Calu3 (cell line): ENCODE measurements at regions not wholly inside any gene's neighbourhood (a gene's known extent, or its start where the extent isn't known, plus 50 kb on each side); places are given as distances from the start of the nearest gene placed in this dataset.

Experiments used
- BruUV-seq: library from RNA; stranded (reverse); fragments of 400-500 nt; replicated peaks from 2 replicates; lab custom pipeline; 2021; lab: Mats Ljungman, UMichigan
- CTCF ChIA-PET: fragments of 300-600 bp; sonication (Branson Sonifier 250); formaldehyde crosslinking; loops from one replicate; lab custom pipeline; 2022; ENCODE audit warnings: antibody characterized with exemption; lab: Charles Lee
- DNase-seq: peaks from one replicate; pipeline ENCODE4 v3.0.0; 2022
- H3K27ac Mint-ChIP-seq: one replicate; pipeline ENCODE4 v1.8.0; 2022; ENCODE audit warnings: mixed read lengths; ENCODE audit not compliant: unreplicated experiment
- H3K27me3 Mint-ChIP-seq: one replicate; pipeline ENCODE4 v1.8.0; 2022; ENCODE audit warnings: mixed read lengths; ENCODE audit not compliant: unreplicated experiment
- H3K36me3 Mint-ChIP-seq: one replicate; pipeline ENCODE4 v1.8.0; 2022; ENCODE audit warnings: mild to moderate bottlenecking, moderate library complexity, mixed read lengths; ENCODE audit not compliant: insufficient read depth, unreplicated experiment
- H3K4me1 Mint-ChIP-seq: one replicate; pipeline ENCODE4 v1.8.0; 2022; ENCODE audit warnings: mild to moderate bottlenecking, low read depth, mixed read lengths; ENCODE audit not compliant: unreplicated experiment
- H3K4me3 Mint-ChIP-seq: one replicate; pipeline ENCODE4 v1.8.0; 2022; ENCODE audit warnings: mild to moderate bottlenecking, low read depth, moderate library complexity, mixed read lengths; ENCODE audit not compliant: unreplicated experiment
- H3K9me3 Mint-ChIP-seq: one replicate; pipeline ENCODE4 v1.8.0; 2022; ENCODE audit warnings: low read depth, mixed read lengths; ENCODE audit not compliant: unreplicated experiment
- CTCF ChIP-seq: fragments of 200-600 bp; IDR thresholded peaks from one replicate; pipeline ENCODE4 v1.8.0; 2022; ENCODE audit warnings: antibody characterized with exemption; ENCODE audit not compliant: unreplicated experiment
- intact Hi-C: fragments of 100-400 bp; cut with micrococcal nuclease; formaldehyde crosslinking; loops from one replicate; pipeline ENCODE4 v1.10.0; 2022; ENCODE audit not compliant: unreplicated experiment

- no peak for DNase-seq
- no peaks in the 10 kb centered on the region for H3K9me3 Mint-ChIP-seq
- no peak overlapping the region for H3K4me3 Mint-ChIP-seq
- H3K36me3 Mint-ChIP-seq: no peaks in the 10 kb centered on the region
- H3K27me3 Mint-ChIP-seq: peaks cover 47% of the 10 kb centered on the region
- CTCF ChIA-PET: no interaction called here
- H3K4me1 Mint-ChIP-seq: no peaks in the 10 kb centered on the region
- TF ChIP-seq CTCF: no peak
- intact Hi-C loops: no loop called here
- no peak overlapping the region for H3K27ac Mint-ChIP-seq
- no TSS peak for BruUV-seq
Measured at GRCh38 chr16:73326221-73326620, 278.3 kb upstream of the ZFHX3 start.

GRCh38 chr16:73323880-73324279, 276.0 kb upstream of the ZFHX3 start:
- Mint-ChIP-seq H3K27ac (no peak overlapping the region), H3K4me3 (no peak overlapping the region), H3K36me3 (no peaks in the 10 kb centered on the region), H3K27me3 (peaks cover 71% of the 10 kb centered on the region), H3K9me3 (no peaks in the 10 kb centered on the region), H3K4me1 (no peaks in the 10 kb centered on the region)
- no peak for TF ChIP-seq CTCF
- intact Hi-C loops: no loop called here
- CTCF ChIA-PET: interaction anchor here (0.7 kb wide), 1 partner anchor 732 kb away, joined by 3 read pairs; no protein-coding TSS in a partner anchor
- no peak for DNase-seq
- BruUV-seq: no TSS peak

GRCh38 chr16:73322856-73323255, 274.9 kb upstream of the ZFHX3 start:
- BruUV-seq: no TSS peak
- H3K4me1 Mint-ChIP-seq: no peaks in the 10 kb centered on the region
- CTCF ChIA-PET: interaction anchor here (0.7 kb wide), 1 partner anchor 32 kb away, joined by 3 read pairs; no protein-coding TSS in a partner anchor

GRCh38 chr16:73321853-73322252, 273.9 kb upstream of the ZFHX3 start:
- Mint-ChIP-seq H3K9me3 (no peaks in the 10 kb centered on the region), H3K27ac (no peak overlapping the region), H3K27me3 (peaks cover 91% of the 10 kb centered on the region), H3K36me3 (no peaks in the 10 kb centered on the region), H3K4me1 (no peaks in the 10 kb centered on the region), H3K4me3 (no peak overlapping the region)
- intact Hi-C loops: no loop called here
- no TSS peak for BruUV-seq
- CTCF ChIA-PET: interaction anchor here (0.6 to 0.7 kb wide), 2 partner anchors 50 to 329 kb away, joined by 3 to 4 read pairs; no protein-coding TSS in a partner anchor
- no peak for DNase-seq
- TF ChIP-seq CTCF: no peak

More at GRCh38 chr16:73322856-73323255, 274.9 kb upstream of the ZFHX3 start:
- intact Hi-C loops: no loop called here
- H3K4me3 Mint-ChIP-seq: no peak overlapping the region
- TF ChIP-seq CTCF: no peak
- DNase-seq: no peak
- no peak overlapping the region for H3K27ac Mint-ChIP-seq
- H3K9me3 Mint-ChIP-seq: no peaks in the 10 kb centered on the region
- H3K27me3 Mint-ChIP-seq: peaks cover 81% of the 10 kb centered on the region
- no peaks in the 10 kb centered on the region for H3K36me3 Mint-ChIP-seq
